Cardiac muscle cell (in vitro differentiated cells and primary cell): ENCODE measurements at regions not wholly inside any gene's neighbourhood (a gene's known extent, or its start where the extent isn't known, plus 50 kb on each side); places are given as distances from the start of the nearest gene placed in this dataset.

ENCODE experiments used
- DNase-seq, 2 donors: peaks; one replicate each; pipeline versions ENCODE4 v3.0.0 to v3.0.0-alpha.2; 2010 to 2017; ENCODE audit warnings: low read depth in 1 of 2, low spot score in 1 of 2
- H3K27ac ChIP-seq: fragments of 200-600 bp; sonication (generic); 2 replicates; pipeline ENCODE4 v1.5.1; 2016
- H3K27me3 ChIP-seq: fragments of 200-600 bp; sonication (generic); 2 replicates; pipeline ENCODE4 v1.6.0; 2016; ENCODE audit warnings: control low read depth
- H3K36me3 ChIP-seq: fragments of 200-600 bp; sonication (generic); 2 replicates; pipeline ENCODE4 v1.5.1; 2016; ENCODE audit warnings: control low read depth
- H3K4me1 ChIP-seq: fragments of 200-600 bp; sonication (generic); 2 replicates; pipeline ENCODE4 v1.8.1; 2017; ENCODE audit warnings: low read depth, mild to moderate bottlenecking, mixed run types
- H3K4me3 ChIP-seq: fragments of 200-600 bp; sonication (generic); 2 replicates; pipeline ENCODE4 v1.5.1; 2016; ENCODE audit warnings: mild to moderate bottlenecking
- H3K9me3 ChIP-seq: fragments of 200-600 bp; sonication (generic); 2 replicates; pipeline ENCODE4 v1.5.1; 2017; ENCODE audit warnings: low read depth, mild to moderate bottlenecking, control low read depth
- TF ChIP-seq, protein P1 (sequence below): IDR thresholded peaks from 2 replicates; pipeline ENCODE4 v1.5.1; 2012; ENCODE audit warnings: low read depth, mild to moderate bottlenecking, low read length

DNA sequence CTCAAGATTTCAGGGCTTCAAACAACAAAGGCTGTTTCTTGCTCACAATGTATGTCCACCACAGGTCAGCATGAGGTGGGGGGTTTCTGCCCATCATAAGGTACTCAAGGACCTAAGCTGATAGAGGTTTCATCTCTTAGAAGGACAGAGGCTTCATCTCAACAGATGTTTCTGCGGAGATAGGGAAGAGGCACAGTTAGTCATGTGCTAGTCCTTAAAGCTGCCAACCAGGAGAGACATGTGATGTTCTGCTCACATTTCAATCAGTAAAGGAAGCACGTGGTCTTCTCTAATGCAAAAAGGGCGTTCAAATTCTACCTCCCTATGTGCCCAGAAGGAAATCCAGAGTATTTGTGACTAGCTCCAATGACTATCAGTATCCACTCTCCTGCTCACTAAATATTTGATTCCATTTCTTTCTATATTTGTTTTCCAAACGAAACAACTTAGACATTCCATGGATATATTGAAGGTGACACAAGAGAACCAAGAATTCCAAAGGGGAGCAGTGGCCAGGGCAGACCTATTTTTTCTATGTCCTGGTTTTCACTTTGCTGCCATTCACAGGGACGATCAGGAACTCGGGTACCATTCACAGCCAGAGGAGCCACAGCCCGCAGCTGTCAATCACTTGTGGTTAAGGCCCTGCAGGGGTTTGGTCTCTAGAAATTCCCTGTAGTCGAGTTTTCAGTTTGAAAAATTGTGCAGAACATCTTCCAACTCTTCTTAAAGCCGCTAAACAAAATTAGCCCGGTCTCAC is 173.2 kb upstream of the FOXA2 start:
- no peaks in the 10 kb centered on the region for H3K36me3 ChIP-seq
- no peak overlapping the region for H3K27ac ChIP-seq
- TF ChIP-seq, protein P1, sequence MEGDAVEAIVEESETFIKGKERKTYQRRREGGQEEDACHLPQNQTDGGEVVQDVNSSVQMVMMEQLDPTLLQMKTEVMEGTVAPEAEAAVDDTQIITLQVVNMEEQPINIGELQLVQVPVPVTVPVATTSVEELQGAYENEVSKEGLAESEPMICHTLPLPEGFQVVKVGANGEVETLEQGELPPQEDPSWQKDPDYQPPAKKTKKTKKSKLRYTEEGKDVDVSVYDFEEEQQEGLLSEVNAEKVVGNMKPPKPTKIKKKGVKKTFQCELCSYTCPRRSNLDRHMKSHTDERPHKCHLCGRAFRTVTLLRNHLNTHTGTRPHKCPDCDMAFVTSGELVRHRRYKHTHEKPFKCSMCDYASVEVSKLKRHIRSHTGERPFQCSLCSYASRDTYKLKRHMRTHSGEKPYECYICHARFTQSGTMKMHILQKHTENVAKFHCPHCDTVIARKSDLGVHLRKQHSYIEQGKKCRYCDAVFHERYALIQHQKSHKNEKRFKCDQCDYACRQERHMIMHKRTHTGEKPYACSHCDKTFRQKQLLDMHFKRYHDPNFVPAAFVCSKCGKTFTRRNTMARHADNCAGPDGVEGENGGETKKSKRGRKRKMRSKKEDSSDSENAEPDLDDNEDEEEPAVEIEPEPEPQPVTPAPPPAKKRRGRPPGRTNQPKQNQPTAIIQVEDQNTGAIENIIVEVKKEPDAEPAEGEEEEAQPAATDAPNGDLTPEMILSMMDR: no peak
- no peaks in the 10 kb centered on the region for H3K27me3 ChIP-seq
- no peak for DNase-seq
- no peaks in the 10 kb centered on the region for H3K9me3 ChIP-seq
- H3K4me3 ChIP-seq: no peak overlapping the region
- H3K4me1 ChIP-seq: no peaks in the 10 kb centered on the region

DNA sequence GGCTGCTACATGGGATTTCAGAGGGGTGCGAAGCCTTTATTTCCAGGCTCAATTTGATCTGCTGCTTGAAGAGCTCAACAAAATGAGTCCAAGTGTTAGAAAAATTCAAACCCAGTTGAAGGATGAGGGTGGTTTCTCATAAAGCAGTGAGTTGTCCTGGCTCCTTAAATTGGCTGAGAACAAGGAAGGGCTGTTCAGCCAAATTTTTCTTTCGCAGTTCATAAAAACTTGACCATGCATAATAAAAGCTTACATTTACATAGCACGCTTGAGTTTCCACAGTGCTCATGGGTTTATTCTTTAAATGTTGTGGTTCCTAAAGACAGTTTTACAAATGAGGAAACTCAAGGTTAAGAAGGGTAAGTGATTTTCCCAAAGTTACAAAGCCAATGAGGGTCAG is 174.4 kb upstream of the FOXA2 start:
- Histone ChIP-seq H3K4me3 (no peak overlapping the region), H3K27me3 (no peaks in the 10 kb centered on the region), H3K9me3 (no peaks in the 10 kb centered on the region), H3K36me3 (no peaks in the 10 kb centered on the region), H3K27ac (no peak overlapping the region), H3K4me1 (peaks cover 7% of the 10 kb centered on the region)
- no peak for DNase-seq
- TF ChIP-seq, protein P1: no peak

DNA sequence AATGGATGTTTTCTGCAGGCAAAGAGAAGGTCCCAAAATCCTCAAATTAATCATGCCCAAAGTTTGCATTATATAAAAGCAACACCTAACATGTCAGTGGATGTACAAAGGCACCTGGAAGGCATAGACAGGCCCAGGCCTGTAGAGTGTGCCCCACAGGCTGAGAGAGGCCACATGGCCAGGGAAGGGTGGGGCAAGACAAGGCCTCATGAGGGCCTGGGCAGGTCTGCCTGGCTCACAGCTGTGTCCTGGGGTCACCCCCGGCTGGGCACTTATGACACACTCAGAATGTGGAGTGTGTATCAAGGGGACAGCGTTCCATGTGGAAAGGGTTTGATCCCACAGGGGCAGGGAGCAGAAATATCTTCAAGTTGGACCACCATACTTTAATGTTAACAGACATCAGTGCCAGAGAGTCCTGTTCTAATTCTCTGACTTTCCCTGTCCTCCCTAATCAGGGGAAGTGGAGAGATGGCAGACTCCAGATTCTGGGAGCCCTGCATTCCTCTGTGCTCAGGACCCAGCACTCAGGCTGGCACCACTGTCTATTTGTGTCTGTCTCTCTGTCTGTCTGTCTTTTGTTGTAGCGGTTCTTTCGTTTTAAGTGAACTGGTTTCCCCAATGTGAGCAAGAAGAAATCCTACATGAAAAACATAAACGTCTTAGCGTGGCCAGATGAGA is 178.3 kb upstream of the FOXA2 start:
- TF ChIP-seq, protein P1: no peak
- H3K27ac ChIP-seq: no peak overlapping the region
- H3K4me3 ChIP-seq: no peak overlapping the region
- no peaks in the 10 kb centered on the region for H3K36me3 ChIP-seq
- H3K27me3 ChIP-seq: no peaks in the 10 kb centered on the region
- H3K4me1 ChIP-seq: peaks cover 7% of the 10 kb centered on the region
- no peak for DNase-seq
- H3K9me3 ChIP-seq: no peaks in the 10 kb centered on the region

DNA sequence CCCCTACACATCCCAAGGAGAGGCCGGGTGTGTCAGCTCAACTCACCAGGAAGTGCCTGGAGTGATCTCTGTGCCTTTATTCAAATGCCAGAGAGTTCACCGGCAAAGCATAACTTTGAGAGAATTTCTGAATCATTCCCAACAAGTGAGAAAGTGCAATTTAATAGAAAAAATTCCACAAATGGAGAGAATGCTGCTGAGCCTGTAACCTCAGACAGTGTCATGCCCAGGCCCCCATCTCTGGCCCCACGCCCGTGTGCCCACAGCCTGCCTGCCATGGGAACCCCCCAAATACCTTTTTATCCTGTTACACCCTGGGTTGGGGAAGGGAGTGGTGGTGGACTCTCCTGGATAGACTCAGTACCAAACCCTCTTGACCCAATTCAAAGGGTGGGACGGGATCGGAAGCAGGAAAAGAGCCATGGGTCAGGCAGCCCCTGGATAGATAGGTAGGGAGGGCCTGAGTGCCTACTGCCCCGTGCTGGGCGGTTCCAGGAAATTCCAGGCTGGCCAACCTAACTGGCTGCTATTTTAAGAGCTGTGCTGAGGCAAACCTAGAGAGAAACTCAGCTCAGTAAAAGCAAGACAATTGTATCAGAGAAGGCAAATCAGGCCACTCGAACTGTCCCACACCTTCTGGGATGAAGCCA is 179.0 kb upstream of the FOXA2 start:
- TF ChIP-seq, protein P1: no peak
- Histone ChIP-seq H3K4me1 (peaks cover 7% of the 10 kb centered on the region), H3K9me3 (no peaks in the 10 kb centered on the region), H3K4me3 (no peak overlapping the region), H3K27me3 (no peaks in the 10 kb centered on the region), H3K36me3 (no peaks in the 10 kb centered on the region), H3K27ac (no peak overlapping the region)
- peak; percentile 35 to 53 for DNase-seq

DNA sequence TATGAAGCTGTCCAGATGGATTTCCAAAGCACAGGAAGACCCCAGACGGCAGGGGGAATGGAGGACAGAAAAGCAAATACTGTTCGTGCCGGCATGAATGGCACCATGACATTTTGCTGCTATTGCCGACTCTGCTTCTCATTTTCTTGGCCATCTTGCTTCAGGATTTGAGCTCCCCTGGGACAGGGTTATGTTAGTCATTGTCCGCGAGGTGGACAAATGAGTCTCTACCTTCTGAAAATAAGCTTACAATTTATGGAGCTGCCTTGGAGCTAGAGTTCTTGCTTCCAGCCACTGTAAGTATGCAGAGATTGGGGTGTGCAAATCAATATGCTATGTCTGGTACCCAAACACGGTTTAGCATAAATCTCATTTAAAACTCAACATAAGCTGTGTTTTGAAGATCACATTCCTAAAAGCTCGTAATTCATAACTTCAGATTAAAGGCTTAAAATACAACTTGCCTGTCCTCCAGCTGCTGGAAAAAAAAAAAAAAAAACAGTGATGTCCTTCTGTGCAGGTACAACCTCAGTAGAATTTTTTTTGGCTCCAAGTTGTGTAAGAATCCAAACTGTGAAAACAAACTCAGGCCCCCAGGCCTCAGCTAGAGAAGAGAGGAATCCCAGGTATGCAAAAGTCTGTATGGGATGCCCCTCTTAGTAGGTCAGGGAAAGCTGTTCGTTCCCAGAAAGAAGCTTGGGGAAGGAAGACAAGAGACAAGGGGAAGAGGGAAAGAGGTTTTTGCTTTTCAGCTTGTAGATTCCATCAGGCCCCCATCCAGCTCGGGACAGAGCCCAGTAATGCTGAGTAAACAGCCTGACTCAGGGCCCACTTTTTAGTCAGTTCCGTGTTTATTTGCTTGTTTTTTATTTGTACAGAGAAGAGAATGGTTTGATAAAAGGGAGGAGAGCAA is 184.2 kb upstream of the FOXA2 start:
- Histone ChIP-seq H3K27me3 (no peaks in the 10 kb centered on the region), H3K4me3 (no peak overlapping the region), H3K9me3 (no peaks in the 10 kb centered on the region), H3K36me3 (no peaks in the 10 kb centered on the region), H3K4me1 (peaks cover 3% of the 10 kb centered on the region), H3K27ac (no peak overlapping the region)
- peak; percentile 7 to 11 for DNase-seq
- TF ChIP-seq, protein P1: no peak
